Islet of Langerhans (tissue), 1 donor: ENCODE measurements at regions not wholly inside any gene's neighbourhood (a gene's known extent, or its start where the extent isn't known, plus 50 kb on each side); places are given as distances from the start of the nearest gene placed in this dataset.

Experiments
- FAIRE-seq: peaks from one replicate; lab custom pipeline; 2011; peaks lifted over from hg19 to GRCh38; lab: Jason Lieb, UNC

DNA sequence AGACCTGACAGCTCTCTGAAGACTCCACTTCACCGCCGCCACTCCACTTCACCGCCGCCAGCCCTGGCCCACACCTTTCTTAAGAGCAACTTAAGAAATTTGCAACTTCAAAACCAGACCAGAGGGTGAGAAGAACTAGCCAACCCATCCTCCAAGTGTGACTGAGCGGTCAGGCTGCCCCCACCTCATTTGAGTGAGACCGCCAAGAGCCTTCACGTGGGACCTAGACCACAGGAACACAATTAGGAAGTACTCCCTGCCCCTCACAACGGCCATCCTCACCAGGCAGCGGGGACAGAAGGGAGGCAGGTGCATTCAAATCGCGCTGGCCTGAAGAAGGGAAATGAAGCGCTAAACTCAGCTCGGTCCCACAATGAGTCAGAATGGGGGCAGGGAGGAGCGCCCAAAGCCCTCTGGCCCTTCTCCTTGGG, 156.8 kb upstream of the BCL6 start:
- FAIRE-seq = no peak

DNA sequence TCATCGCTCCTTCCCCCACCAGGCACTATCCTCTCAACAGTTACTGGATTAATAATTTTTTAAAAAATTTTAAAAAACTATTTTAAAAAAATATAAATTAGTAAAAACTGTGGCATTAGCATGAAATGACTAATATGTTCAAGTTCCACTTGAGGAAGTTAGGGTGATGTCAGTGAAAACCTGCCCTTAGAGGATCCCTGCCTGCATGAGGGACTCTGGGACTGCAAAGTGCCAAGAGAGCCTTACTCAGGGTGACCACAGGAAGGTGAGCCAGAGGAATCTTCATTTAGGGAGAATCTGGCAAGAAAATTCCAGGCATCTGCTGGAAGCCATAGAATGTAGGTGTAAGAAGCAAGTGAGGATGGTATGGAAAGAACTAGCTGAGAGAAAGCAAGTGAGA, 157.7 kb upstream of the BCL6 start:
- FAIRE-seq = no peak

DNA sequence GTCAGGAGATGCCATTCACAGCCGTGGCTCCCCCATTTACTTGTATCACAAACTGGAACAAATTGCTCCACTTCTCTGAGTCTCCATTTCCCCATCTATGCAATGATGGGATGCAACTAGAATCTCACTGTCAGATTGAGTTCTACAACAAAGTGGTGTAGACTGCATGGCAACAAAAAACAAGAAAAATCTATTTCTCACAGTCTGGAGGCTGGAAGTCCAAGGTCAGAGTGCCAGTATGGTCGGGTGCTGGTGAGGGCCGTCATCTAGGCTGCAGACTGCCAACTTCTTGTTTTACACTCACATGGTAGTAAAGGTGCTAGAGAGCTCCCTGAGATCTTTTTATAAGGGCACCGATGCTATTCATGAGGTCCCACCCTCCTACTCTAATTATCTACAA, 158.4 kb upstream of the BCL6 start:
- FAIRE-seq = no peak

DNA sequence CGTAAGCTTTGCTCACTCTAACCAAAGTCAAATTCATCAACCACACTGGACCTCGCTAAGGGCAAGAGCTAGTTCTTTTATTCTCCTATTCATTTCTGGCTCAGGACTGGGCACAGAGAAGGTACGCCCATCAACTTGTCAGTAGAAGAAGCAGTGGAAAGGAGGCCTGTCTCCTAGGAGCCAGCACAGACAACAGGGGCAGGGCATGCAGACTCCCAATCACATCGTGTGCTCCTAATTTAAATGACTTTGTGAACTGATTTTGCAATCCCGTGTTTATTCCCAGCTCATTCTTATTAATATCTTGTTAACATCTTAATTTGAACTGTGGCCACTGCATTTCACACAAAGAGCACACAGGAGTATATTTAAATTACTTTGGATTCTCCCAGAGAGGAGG, 161.1 kb upstream of the BCL6 start:
- no peak for FAIRE-seq

DNA sequence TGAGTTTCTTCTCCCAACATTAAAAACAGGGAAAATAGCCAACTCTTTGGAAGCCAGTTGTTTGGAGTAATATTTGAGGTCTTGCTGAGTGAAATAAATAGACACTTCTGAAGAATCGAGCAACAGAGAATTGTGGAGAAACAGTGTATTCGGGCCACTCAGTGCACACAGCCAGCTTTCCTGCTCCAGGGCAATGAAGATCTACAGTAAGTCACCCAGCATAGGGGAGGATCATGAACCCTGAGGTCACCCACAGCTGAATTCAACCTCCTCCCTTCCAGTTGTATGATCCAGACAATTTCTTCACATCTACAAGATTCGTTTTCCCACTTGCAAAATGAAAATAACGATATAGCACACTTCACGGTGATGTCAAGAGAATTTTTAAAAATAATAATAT, 161.7 kb upstream of the BCL6 start:
- FAIRE-seq = no peak

DNA sequence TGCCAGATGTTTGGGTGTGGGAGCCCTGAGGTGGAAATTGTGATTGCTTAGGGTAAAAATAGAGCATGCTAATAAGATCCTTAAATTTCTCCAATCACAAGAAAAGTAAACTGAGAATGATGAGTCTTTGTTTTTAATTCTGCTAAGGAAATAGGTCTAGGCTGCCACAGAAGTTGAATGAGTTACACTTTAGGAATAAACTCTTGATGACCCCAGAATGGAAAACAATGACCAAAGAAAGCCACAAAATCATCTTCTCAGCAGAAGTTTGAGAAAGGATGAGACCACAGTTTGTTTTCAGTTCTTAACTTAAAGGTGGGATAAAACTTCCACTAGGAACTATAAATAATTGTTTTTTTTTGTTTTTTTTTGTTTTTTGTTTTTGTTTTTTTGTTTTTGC, 164.6 kb upstream of the BCL6 start:
- no peak for FAIRE-seq

DNA sequence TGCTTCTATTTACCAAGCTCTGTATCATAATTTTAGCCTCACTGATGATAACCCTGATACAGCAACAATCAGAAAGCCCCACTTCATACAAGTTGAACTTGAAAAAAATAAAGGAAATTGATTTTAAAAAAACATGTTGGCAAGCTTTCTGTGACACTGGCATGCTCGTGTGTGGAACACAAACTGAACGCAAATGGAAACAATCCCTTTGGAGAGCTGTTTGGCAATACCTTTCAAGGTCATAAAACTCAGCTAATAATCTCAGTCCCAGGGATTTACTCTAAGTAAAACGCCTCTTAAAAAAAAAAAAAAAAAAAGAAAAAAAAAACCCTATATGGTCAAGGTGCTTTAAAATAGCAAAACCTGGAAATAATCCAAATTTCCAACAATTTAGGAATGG, 166.7 kb upstream of the BCL6 start:
- FAIRE-seq = no peak

DNA sequence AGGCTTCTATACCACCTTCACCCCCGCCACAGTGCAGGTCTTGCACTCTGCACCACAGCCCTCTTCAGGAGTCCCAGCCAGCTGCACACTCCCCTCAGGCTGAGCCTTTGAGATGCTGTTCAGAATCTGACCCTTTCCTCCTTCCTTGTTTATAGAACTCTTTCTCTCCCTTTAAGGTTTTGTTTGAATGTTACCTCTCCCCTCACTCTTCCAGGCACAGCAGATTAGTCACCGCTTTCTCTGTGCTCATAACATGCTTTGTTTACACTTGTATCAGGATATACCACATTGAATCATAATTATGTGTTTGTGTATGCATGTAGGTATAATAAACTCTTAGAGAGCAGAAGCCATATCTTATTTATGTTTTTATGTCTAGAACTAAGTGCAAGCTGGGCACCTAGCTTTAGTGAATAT, 168.4 kb upstream of the BCL6 start:
- FAIRE-seq = no peak

DNA sequence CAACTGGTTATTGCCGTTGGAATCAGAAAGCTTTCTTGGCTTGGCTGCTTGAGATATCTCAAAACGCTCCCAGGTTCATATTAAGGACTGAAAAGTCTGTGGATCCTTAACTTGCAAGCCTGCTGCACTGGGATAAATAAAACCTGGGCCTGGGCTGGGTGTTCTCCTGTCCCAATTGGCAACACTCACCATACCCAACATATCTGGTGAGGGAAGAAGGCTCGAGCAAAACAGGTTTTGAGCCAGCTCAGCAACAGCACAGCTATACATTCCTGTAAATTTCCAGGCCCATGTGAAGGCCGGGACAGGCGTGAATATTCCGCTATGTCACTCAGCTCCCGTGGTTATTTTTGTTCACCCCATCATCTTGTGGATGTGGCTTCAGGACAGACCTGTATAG, 169.0 kb upstream of the BCL6 start:
- FAIRE-seq = no peak

DNA sequence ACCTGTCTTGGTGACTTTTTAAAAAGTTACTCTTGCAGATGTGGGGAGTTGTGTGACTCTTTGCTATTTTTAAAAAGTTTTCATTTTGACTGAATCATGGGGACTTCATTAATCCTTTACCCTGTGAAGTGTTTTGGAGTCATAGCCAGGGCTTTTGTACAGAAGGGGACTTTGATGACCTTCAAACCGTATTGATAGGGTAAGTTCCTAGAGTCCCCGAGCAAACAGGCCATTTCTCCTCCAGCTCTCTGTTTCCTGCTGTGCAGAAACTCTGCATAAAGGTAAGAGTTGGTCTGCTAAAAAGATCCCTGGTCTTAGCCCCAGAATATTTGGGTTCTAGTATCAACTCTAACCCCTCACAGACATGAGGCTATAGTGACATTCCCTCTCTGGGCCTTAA, 170.8 kb upstream of the BCL6 start:
- FAIRE-seq = no peak

DNA sequence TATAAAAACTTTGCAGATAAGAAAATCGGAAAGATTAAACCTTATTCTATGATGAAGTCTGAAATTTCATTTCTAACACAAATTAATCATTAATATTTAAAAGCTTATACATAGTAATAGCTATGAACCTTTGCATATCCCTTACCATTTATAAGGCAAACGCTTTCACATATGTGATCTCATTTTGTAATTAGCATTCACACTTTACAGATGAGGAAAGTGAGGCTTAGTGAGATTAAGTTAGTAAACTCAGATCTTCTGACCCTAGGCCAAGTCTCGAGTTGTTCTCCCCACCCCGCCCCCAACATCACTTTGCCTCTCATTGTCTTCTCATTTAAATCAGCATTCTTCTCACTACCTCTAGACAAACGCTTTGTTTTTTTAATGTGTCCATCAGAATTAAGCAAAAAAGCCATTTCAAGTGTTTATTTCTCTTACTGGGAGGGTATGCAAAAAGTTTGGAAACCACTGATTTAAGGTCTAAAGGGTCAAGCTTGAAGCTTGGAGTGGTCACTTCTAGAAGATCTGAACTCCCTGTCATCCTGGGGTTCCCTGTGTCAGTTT, 172.9 kb upstream of the BCL6 start:
- no peak for FAIRE-seq

DNA sequence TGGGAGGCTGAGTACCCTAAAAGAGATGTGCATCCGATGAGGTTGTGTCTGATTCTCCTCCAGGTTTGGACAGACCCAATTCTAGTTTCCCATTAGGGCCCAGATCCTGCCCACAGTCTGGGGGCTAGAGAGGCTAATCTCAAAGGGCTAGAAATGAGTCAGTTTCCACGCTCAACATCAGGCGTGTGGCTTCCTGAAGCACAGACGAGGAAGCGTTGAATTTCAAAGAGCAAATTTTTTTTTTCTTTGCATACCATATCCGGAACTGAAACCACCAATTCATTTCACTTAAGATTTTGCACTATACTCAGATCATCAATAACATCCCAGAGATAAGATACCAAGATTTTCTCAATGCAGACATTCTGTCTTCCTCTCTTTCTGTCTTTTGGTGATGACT, 173.8 kb upstream of the BCL6 start:
- no peak for FAIRE-seq

DNA sequence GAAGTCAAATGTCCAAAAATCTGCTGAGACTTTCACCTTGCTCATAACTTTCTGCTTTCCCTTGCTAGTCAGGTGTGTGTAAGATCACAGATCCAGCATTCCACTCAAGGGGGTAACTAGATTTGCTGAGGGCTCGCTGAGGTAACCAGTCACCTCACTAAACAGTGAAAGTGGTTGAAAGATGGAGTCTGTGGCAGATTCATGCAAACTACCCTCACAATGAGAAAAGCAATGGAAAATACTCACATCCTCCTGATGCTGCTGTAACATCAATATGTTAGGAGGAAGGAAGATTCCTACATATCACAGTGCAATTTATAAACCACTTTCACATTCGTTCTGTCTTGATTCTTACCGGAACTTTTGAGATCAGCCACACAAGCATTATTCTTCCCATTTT, 174.3 kb upstream of the BCL6 start:
- FAIRE-seq = no peak

DNA sequence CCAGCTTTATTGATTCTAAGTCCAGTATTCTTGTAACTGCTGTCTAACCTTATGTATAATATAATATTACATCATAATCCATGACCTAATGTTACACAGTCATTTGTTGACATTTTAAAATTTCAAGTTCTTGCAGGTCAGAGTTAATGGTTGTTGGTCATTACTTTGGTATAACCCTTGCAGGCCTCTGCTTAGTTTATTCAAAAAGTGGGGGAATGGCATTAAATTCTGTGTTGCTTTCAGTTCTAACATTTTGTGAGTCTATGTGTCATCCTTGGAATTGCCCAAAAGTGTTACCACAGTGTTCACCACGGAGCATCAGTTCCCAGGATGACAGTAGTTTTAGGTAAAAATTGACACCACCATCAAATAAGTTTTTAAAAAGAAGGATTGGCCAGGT, 174.8 kb upstream of the BCL6 start:
- no peak for FAIRE-seq

DNA sequence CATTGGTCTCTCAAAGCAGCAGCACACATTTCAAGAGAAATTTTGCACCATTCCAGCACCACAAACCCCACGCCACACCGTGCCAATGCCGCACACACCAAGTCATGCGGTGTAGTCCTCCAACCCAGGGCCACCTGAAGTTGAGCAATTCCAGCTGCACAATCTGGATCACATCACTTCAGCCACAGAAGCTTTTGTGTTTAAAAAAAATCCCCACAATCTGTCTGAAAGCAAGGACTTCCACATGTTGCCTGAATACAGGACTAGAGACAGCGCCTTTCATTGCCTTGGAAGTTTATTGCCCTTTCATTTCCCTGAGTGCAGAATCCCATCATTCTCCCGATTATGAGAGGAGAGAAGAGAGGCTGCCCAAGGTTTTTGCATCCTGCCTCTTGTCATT, 175.6 kb upstream of the BCL6 start:
- FAIRE-seq = no peak

DNA sequence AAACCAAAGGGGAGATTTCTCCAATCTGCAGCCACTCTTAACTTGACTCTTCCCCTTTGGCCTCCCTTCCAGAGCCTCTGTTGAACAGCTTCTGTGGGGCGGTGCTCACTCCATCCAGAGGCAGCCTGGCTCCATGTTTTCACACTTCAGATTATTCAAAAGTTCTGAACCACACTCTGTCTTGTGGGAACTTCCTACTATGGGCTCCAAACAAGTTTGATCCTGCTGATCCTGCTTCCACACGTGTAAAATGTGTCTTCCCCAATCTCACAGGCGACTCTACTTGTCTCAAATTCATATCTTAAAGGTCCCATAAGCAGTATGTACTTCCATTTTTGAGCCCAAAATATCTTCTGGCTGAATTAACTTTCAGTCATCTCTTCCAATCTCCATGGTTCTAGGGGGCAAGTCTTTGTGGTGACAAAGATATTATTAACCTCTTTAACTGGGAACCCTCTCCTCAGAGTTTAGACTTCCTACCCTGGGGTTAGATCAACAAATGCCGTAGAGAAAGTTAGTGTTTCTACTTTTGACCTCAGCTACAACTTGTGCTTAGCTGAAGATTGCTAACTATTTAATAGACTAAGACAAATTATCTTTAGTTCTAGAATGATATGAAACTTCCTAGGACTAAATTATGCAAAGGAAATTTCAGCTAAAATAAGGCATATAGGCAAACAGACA, 176.3 kb upstream of the BCL6 start:
- no peak for FAIRE-seq

DNA sequence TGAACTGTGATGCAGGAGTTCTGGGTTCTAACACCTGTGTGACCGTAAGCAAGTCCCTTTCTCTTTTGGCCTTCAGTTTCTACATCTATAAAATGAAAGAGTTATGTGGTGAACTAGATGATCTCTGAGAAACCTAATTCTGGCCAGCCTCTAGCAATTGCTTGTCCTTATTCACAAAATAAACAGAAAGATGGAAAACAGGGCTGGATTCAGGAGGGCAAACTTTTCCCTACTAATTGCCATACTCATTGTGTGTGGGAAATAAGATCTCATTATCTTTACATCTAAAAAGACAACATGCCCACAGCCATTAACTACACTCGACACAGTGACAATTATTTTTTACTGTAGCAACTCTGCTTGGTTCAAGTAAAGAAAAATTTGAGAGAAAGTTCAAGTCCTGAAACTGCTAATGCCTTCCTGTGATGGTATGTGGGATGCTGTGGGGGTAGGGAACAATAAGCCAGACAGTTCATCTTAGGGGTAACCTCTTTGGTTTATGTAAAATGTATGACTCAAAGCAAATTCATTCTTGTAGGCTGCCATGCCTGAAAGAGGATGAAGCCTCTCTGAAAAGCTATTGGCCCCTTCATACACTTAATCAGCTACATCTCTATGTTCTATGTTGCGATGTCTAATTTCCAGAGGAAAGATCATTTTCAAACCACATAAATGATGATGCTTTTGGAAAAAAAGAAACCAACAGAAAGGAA, 177.6 kb upstream of the BCL6 start:
- no peak for FAIRE-seq

DNA sequence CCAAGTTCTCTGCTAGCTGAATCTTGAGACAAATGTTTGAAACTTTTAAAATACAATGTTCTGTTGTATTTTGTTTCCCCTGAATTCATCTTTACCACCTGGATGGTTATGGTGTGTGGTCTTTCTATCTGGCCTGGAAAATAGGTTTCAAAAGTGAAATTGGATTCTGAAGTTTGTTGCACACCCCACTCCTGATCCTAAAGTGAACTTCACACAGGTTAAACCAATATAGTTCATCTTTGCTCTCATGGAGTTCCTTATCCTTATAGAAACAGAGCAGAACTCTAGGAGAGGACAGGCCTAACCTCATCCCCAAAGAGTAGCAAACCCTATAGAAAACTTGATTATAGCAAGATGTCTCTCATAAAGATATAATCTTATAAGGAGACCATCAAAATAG, 179.4 kb upstream of the BCL6 start:
- no peak for FAIRE-seq

DNA sequence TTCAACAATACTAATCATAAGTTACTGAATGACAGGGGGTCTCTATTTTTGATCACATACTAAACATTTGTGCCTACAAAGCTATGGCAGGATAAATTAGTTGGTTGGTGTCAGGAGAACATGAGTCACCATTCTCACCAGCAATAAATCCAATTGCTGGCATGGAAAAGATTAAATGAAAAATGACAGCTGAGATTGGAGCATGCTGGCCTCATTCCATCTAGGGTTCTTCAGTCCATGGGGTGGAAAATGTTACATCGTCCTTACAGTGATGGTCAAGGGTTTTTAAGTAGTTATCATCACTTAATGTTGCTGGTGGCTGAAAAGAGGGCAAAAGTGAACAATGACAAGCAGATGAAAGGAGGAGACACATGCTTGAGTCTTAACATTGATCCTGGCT, 180.1 kb upstream of the BCL6 start:
- FAIRE-seq = no peak

DNA sequence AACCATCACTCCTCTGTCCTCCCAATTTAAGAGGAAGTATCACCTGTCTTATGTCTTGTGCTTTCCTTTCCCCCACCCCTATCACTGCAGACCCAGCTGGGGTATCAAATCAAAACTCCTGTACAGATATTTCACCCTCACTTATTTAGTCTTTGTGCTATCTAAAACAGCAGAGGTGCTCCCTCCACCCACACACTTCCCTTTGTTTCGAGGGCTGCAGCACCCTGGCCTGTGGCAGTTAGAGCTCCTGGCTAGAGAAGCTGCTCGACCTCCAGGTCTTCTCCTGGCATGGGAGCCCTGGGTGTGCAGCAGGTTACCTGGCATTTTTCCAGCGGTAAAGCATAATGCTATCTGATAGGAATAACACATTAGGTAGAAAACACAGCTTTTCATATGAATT, 181.4 kb upstream of the BCL6 start:
- FAIRE-seq = no peak

DNA sequence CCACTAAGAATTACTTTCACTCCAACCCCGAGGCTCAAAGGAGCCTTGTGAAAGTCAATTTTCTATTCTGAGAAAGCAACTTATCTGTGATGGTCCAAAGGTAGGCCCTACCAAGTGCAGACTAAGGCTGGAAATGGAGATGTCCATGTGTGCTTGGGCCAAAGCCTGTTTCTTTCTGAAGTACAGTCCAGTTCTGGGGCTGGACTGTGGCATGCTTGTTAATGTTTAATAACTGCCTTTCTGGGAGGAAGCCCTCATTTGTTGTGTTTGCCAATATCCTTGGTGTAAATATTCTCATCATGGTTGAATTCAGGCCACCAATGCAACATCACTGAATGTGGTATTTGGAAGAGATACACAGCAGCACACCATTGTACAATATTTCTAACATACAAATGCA, 182.3 kb upstream of the BCL6 start:
- FAIRE-seq = no peak

DNA sequence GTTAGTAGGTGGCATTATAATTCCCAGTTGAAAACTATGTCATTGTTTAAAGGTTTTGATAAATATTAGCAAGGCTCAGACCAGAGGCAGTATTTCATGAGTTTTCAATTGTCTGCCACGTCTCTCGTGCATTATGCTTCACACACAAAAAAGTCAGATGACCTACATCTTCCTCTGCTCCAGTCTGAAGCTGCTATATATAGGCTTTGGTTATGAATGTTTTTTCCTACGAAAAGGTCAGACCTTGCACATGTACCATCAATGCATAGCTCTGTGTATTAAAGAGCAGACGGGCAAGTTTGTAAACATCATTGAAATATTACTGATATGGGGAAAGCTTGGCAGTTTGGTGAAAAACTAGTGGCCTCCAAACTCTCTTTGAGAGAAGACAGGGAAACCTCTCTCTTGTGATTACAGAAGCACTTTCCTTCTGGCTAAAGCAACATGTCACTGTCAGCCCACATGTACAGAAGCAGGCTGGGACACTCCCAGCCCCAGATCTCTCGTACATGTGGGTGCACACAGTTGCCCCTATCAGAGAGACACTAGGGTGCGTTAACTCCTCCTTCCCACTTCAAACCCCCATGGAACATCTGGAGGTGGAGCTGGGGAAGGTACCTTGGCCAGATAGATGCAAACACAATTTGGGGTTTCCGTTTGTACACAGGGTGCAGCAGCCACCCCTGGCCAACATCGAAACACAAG, 184.0 kb upstream of the BCL6 start:
- FAIRE-seq = no peak

DNA sequence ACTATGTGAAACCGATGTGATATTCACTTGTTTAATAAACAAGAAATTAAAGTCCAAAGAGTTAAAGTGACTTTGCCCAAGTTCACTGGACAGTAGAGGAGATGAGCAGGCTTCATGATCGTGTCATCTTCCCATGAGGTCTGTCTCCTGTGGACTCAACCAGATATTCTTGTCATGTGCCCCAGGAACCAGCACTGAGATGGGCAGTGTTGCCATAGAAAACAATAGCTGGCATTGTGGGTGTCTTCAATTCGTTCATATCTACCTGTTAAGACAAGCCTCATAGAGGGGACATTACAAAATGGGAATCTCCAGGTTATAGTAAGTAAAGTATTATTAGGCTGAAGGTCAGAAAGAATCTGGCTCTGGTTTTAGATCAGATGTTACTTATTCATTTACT, 184.8 kb upstream of the BCL6 start:
- no peak for FAIRE-seq
